ENCODE measurements at regions not wholly inside any gene's neighbourhood (a gene's known extent, or its start where the extent isn't known, plus 50 kb on each side); places are given as distances from the start of the nearest gene placed in this dataset.

DNA sequence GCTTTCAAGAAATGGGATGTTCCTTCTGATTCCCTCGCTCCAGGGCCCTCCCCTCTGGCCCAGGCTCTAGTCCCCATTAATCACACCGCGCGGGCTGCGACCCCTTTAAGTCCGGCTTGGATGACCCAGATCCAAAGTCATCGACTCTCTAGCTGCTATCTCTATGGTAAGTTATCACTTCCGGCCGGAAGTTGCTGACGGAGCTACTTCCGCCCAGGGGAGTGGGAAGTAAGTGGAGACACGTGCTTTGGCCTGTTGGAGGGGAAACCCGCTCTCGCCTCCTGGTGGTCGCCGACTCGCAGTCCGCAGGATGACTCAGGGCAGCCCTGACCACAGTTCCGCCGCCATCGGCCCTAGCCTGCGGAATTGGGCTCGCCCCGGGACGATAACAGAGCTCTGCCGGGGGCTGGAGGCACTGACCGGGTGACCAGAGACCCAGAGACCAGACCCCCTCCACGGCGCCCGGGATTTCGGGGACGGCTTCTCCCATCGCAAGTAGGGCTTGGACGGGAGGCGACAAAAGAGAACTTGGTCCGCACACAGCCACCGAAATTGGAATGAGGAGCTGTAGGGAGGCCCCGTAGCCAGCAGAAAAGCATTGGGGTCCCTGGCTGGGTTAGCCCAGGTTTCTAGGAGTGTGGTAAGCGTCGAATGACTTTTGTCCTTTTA is 52.2 kb upstream of the SEC14L1 start:
- TF ChIP-seq YY1 (IDR thresholded peaks at IDR 0.05; ENCODE audit: insufficient read depth, insufficient read length) (no peak), ZNF274 (IDR thresholded peaks at IDR 0.05; ENCODE audit: low read depth, low read length) (no peak)
